ENCODE measurements at regions not wholly inside any gene's neighbourhood (a gene's known extent, or its start where the extent isn't known, plus 50 kb on each side); places are given as distances from the start of the nearest gene placed in this dataset.

DNA sequence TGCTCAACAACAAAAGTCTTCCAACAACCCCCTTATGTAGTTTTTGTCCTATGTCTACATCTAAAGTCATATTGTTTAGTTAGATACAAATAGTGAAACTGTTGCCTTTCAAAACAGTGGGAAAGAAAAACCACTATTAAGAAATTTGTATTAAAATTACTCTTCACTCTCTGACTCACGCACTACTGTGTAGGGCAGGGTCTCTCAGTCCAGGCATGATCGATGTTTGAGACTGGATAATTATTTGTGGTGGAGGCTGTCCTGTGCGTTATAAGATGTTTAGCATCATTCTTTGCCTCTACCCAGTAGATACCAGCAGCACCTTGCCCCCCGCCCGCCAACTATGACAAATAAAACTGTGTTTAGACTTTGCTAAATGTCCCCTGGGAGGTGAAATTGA is 369.4 kb upstream of the ZEB2 start:
- TF ChIP-seq, protein P1, sequence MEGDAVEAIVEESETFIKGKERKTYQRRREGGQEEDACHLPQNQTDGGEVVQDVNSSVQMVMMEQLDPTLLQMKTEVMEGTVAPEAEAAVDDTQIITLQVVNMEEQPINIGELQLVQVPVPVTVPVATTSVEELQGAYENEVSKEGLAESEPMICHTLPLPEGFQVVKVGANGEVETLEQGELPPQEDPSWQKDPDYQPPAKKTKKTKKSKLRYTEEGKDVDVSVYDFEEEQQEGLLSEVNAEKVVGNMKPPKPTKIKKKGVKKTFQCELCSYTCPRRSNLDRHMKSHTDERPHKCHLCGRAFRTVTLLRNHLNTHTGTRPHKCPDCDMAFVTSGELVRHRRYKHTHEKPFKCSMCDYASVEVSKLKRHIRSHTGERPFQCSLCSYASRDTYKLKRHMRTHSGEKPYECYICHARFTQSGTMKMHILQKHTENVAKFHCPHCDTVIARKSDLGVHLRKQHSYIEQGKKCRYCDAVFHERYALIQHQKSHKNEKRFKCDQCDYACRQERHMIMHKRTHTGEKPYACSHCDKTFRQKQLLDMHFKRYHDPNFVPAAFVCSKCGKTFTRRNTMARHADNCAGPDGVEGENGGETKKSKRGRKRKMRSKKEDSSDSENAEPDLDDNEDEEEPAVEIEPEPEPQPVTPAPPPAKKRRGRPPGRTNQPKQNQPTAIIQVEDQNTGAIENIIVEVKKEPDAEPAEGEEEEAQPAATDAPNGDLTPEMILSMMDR (conservative IDR thresholded peaks at IDR 0.05; ENCODE audit: low read depth, low read length): no peak
- no peak for TF ChIP-seq EZH2 (IDR thresholded peaks at IDR 0.05; ENCODE audit: borderline replicate concordance, low read depth, low read length, poor library complexity, severe bottlenecking)
